ENCODE measurements at regions not wholly inside any gene's neighbourhood (a gene's known extent, or its start where the extent isn't known, plus 50 kb on each side); places are given as distances from the start of the nearest gene placed in this dataset.

DNA sequence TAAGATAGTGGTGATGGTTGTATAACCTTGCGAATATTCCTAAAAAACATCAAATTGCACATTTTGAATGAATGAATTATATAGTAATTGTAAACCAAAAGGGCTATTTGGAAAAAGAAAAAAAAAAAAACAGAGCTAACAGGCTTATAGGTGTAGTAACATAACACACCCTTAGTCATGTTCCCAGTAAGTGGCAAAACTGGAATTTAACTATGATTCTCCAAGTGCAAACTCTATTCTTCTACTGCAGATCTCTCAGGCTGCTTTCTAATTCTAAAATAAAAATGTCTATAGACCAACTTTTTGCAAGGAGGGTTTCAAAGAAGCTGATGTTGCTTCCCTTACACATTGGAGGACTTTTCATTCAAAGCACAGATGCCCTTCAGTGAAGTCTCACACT lies 293.2 kb upstream of the MON1B start:
- Histone ChIP-seq H3K4me3 (ENCODE audit: insufficient read length, low read depth) (no peak overlapping the region), H3K27me3 (ENCODE audit: insufficient read depth, insufficient read length) (no peaks in the 10 kb centered on the region), H3K9ac (ENCODE audit: insufficient read length, low read depth) (no peak overlapping the region), H3K9me3 (ENCODE audit: insufficient read depth, low read length) (no peaks in the 10 kb centered on the region), H3K4me1 (ENCODE audit: insufficient read depth, insufficient read length) (no peaks in the 10 kb centered on the region), H3K36me3 (ENCODE audit: insufficient read depth, insufficient read length, low read length) (no peaks in the 10 kb centered on the region)
- TF ChIP-seq ZNF274 (IDR thresholded peaks at IDR 0.05; ENCODE audit: low read depth, low read length) (no peak), SUZ12 (IDR thresholded peaks at IDR 0.05; ENCODE audit: extremely low read depth, insufficient read depth, insufficient read length) (no peak), YY1 (IDR thresholded peaks at IDR 0.05; ENCODE audit: insufficient read depth, insufficient read length) (no peak)
- no peak for DNase-seq (ENCODE audit: low read depth, low spot score)

DNA sequence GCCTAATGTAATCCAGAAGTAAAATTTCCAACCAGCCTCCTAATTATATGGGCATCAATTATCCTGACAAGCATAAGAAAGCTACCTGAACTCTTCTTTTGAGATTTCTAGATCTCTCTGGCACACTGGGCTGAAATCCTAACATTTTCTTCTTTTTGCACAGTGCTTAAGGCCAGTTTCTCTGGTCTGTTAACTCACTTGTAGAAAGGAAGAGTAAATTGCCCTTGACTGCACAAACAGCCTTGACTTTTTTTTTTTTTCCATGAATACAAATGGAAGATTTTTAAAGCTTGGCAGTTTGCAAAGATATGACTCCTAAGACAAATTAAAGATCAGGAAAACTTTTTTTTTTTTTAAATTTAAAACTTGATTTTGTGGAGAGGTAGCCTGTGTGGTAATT lies 291.2 kb upstream of the MON1B start:
- H3K9me3 ChIP-seq (ENCODE audit: insufficient read depth, low read length): no peaks in the 10 kb centered on the region
- no peaks in the 10 kb centered on the region for H3K36me3 ChIP-seq (ENCODE audit: insufficient read depth, insufficient read length, low read length)
- H3K9ac ChIP-seq (ENCODE audit: insufficient read length, low read depth): no peak overlapping the region
- TF ChIP-seq SUZ12 (IDR thresholded peaks at IDR 0.05; ENCODE audit: extremely low read depth, insufficient read depth, insufficient read length) (no peak), ZNF274 (IDR thresholded peaks at IDR 0.05; ENCODE audit: low read depth, low read length) (no peak), YY1 (IDR thresholded peaks at IDR 0.05; ENCODE audit: insufficient read depth, insufficient read length) (no peak)
- no peaks in the 10 kb centered on the region for H3K4me1 ChIP-seq (ENCODE audit: insufficient read depth, insufficient read length)
- no peak overlapping the region for H3K4me3 ChIP-seq (ENCODE audit: insufficient read length, low read depth)
- no peaks in the 10 kb centered on the region for H3K27me3 ChIP-seq (ENCODE audit: insufficient read depth, insufficient read length)
- DNase-seq (ENCODE audit: low read depth, low spot score): no peak

DNA sequence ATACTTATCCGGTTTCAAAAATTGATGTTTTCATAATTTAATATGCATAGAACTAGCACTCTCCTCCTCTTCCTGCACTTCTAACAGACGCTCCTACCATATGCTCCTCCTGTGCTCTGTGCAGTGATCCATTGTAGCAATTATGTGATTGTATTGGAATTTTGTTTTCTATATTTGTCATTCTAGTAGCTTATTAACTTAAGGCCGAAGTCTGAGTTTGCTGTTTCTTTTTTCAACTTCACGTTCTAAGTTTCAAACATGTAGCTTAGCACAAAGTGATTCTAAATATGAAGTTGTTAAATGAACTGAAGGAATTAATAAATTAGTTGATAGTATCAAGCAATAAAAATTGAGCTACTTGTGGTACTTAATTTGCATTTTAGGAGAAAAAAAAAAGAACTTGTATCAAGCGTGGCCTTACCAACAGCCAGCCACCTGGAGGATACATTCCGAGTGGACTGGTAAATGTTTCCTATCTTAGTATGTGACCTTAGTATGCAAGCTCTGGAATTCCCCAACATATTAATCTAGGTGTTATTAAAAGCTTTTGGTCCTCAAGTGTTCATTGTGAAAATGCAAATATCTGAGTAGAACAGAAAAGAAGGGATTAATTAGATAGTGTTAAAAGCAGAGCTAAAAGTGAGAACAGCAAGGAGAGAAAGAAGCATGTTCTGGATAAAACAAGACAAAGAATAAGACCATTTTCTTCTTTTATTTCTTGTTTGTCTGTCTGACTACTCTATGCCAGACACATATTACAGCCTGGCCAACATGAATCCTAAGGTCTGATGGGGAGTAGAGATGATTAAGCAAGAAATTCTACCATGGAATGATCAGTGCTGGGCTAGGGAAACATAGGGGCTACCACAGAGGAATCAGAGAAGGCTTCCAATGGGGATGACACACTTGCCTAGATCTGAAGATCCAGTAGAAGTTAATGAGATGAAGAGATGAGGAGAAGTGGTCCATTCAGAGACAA lies 290.4 kb upstream of the MON1B start:
- Histone ChIP-seq H3K9ac (ENCODE audit: insufficient read length, low read depth) (no peak overlapping the region), H3K4me3 (ENCODE audit: insufficient read length, low read depth) (no peak overlapping the region), H3K27me3 (ENCODE audit: insufficient read depth, insufficient read length) (no peaks in the 10 kb centered on the region), H3K4me1 (ENCODE audit: insufficient read depth, insufficient read length) (no peaks in the 10 kb centered on the region), H3K36me3 (ENCODE audit: insufficient read depth, insufficient read length, low read length) (no peaks in the 10 kb centered on the region), H3K9me3 (ENCODE audit: insufficient read depth, low read length) (no peaks in the 10 kb centered on the region)
- DNase-seq (ENCODE audit: low read depth, low spot score): no peak
- TF ChIP-seq ZNF274 (IDR thresholded peaks at IDR 0.05; ENCODE audit: low read depth, low read length) (no peak), YY1 (IDR thresholded peaks at IDR 0.05; ENCODE audit: insufficient read depth, insufficient read length) (no peak), SUZ12 (IDR thresholded peaks at IDR 0.05; ENCODE audit: extremely low read depth, insufficient read depth, insufficient read length) (no peak)

DNA sequence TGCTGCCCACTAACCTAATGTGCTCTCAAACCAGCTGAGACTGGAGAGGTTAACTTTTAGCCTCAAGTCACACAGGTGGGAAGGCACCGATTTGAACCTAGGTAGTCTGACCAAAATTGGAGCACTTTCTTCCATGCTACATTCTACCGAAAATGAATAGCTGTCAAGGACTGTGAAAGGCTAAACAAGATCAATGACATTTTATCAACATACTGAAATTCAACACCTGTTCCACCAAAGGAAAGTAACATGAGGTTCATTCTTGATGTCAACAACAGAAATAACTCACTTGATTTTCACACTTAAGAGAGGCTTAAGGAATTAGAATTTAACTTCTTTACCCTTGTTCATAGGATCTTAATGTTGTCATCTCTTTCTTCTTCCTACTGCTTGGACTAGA lies 284.4 kb upstream of the MON1B start:
- Histone ChIP-seq H3K9me3 (ENCODE audit: insufficient read depth, low read length) (no peaks in the 10 kb centered on the region), H3K4me3 (ENCODE audit: insufficient read length, low read depth) (no peak overlapping the region), H3K36me3 (ENCODE audit: insufficient read depth, insufficient read length, low read length) (no peaks in the 10 kb centered on the region), H3K4me1 (ENCODE audit: insufficient read depth, insufficient read length) (no peaks in the 10 kb centered on the region), H3K9ac (ENCODE audit: insufficient read length, low read depth) (no peak overlapping the region), H3K27me3 (ENCODE audit: insufficient read depth, insufficient read length) (no peaks in the 10 kb centered on the region)
- TF ChIP-seq ZNF274 (IDR thresholded peaks at IDR 0.05; ENCODE audit: low read depth, low read length) (no peak), SUZ12 (IDR thresholded peaks at IDR 0.05; ENCODE audit: extremely low read depth, insufficient read depth, insufficient read length) (no peak), YY1 (IDR thresholded peaks at IDR 0.05; ENCODE audit: insufficient read depth, insufficient read length) (no peak)
- no peak for DNase-seq (ENCODE audit: low read depth, low spot score)

DNA sequence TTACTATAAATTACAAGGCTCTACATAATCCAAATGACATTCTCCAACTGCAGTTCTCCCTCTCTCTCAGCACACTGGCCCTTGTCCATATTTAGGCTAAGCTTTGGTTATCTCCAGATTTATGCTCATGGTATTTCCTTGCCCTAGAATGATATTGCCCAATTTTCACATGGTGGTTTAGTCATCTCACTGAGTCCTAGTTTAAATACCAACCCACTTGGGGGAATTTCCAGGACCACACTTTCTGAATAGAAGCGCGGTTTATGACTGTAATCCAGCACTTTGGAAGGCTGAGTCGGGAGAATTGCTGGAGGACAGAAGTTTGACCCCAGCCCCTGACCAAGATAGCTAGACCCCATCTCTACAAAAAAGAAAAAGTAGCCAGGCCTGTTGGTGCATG lies 280.1 kb upstream of the MON1B start:
- Histone ChIP-seq H3K4me3 (ENCODE audit: insufficient read length, low read depth) (no peak overlapping the region), H3K4me1 (ENCODE audit: insufficient read depth, insufficient read length) (no peaks in the 10 kb centered on the region), H3K9ac (ENCODE audit: insufficient read length, low read depth) (no peak overlapping the region), H3K36me3 (ENCODE audit: insufficient read depth, insufficient read length, low read length) (no peaks in the 10 kb centered on the region), H3K9me3 (ENCODE audit: insufficient read depth, low read length) (no peaks in the 10 kb centered on the region), H3K27me3 (ENCODE audit: insufficient read depth, insufficient read length) (no peaks in the 10 kb centered on the region)
- no peak for DNase-seq (ENCODE audit: low read depth, low spot score)
- TF ChIP-seq YY1 (IDR thresholded peaks at IDR 0.05; ENCODE audit: insufficient read depth, insufficient read length) (no peak), ZNF274 (IDR thresholded peaks at IDR 0.05; ENCODE audit: low read depth, low read length) (no peak), SUZ12 (IDR thresholded peaks at IDR 0.05; ENCODE audit: extremely low read depth, insufficient read depth, insufficient read length) (no peak)

DNA sequence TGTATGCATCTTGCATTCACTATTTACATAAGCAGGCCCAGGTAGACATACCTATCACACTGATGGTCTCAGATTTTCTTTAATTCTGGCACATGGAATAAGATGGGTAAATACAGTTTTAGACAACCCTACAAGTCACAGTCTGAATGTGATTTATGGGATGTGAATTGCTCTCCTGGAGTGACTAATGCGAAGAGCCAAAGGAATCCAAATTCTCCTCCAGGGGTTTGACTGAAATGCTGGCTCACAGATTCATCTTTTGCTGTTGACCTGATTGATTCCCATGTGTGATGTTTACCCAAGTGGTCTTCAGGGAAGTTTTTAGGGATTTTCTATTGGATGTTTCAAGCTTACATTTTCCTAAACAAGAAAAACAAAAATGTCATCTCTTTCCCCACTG lies 277.9 kb upstream of the MON1B start:
- H3K9ac ChIP-seq (ENCODE audit: insufficient read length, low read depth): no peak overlapping the region
- H3K4me1 ChIP-seq (ENCODE audit: insufficient read depth, insufficient read length): no peaks in the 10 kb centered on the region
- no peak for DNase-seq (ENCODE audit: low read depth, low spot score)
- H3K4me3 ChIP-seq (ENCODE audit: insufficient read length, low read depth): no peak overlapping the region
- no peaks in the 10 kb centered on the region for H3K27me3 ChIP-seq (ENCODE audit: insufficient read depth, insufficient read length)
- no peak for TF ChIP-seq ZNF274 (IDR thresholded peaks at IDR 0.05; ENCODE audit: low read depth, low read length)
- no peak for TF ChIP-seq YY1 (IDR thresholded peaks at IDR 0.05; ENCODE audit: insufficient read depth, insufficient read length)
- TF ChIP-seq SUZ12 (IDR thresholded peaks at IDR 0.05; ENCODE audit: extremely low read depth, insufficient read depth, insufficient read length): no peak
- no peaks in the 10 kb centered on the region for H3K36me3 ChIP-seq (ENCODE audit: insufficient read depth, insufficient read length, low read length)
- H3K9me3 ChIP-seq (ENCODE audit: insufficient read depth, low read length): no peaks in the 10 kb centered on the region

DNA sequence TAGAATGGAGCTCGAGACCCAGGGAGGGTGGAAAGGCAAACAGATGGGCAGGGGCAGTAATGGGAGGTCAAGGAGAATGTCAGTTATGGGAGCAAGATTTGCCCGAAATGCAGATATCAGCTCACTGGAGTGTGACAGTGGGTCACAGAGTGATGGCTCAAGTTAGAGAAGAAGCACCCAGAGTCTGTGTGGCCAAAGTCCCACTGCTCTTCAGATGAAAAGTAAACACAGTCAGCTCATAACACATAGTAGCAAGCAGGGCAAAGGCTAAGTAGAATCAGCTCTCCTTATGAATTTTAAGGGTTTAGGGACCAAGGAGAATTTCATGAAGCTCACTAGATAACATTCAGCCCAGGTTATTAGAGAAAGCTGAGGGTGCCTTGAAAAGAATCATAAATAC lies 264.9 kb upstream of the MON1B start:
- Histone ChIP-seq H3K9me3 (ENCODE audit: insufficient read depth, low read length) (no peaks in the 10 kb centered on the region), H3K27me3 (ENCODE audit: insufficient read depth, insufficient read length) (no peaks in the 10 kb centered on the region), H3K4me3 (ENCODE audit: insufficient read length, low read depth) (no peak overlapping the region), H3K36me3 (ENCODE audit: insufficient read depth, insufficient read length, low read length) (no peaks in the 10 kb centered on the region), H3K9ac (ENCODE audit: insufficient read length, low read depth) (no peak overlapping the region), H3K4me1 (ENCODE audit: insufficient read depth, insufficient read length) (no peaks in the 10 kb centered on the region)
- TF ChIP-seq ZNF274 (IDR thresholded peaks at IDR 0.05; ENCODE audit: low read depth, low read length) (no peak), SUZ12 (IDR thresholded peaks at IDR 0.05; ENCODE audit: extremely low read depth, insufficient read depth, insufficient read length) (no peak), YY1 (IDR thresholded peaks at IDR 0.05; ENCODE audit: insufficient read depth, insufficient read length) (no peak)
- DNase-seq (ENCODE audit: low read depth, low spot score): no peak
